HepG2 (cell line): ENCODE measurements at regions not wholly inside any gene's neighbourhood (a gene's known extent, or its start where the extent isn't known, plus 50 kb on each side); places are given as distances from the start of the nearest gene placed in this dataset.

ENCODE experiments used
- ATAC-seq: fragments of 200-7000 bp; cut with Tn5 transposase; 3 replicates; pipeline ENCODE4 v1.9.1; 2020; ENCODE audit warnings: mild to moderate bottlenecking, moderate library complexity
- BruUV-seq: library from RNA; stranded (reverse); fragments of 400-500 nt; replicated peaks from 2 replicates; lab custom pipeline; 2021; lab: Mats Ljungman, UMichigan
- CTCF ChIA-PET: fragments of 300-600 bp; formaldehyde crosslinking; extraction: SDS; loops from one replicate; lab custom pipeline; 2021; ENCODE audit warnings: low total read pairs, inconsistent platforms, low intra/inter-chr PET ratio; lab: Yijun Ruan, JAX
- POLR2A ChIA-PET: fragments of 350-600 bp; sonication (Branson Sonifier 250); formaldehyde crosslinking; loops from one replicate; lab custom pipeline; 2020; ENCODE audit warnings: antibody characterized with exemption, inconsistent platforms; lab: Yijun Ruan, JAX
- DNase-seq: peaks from one replicate; pipeline ENCODE4 v3.0.0-alpha.2; 2015; ENCODE audit warnings: low spot score
- FAIRE-seq: peaks from 3 replicates; lab custom pipeline; 2011; peaks lifted over from hg19 to GRCh38; lab: Jason Lieb, UNC
- H2AFZ ChIP-seq: one replicate; pipeline ENCODE4 v1.6.1; 2011; ENCODE audit warnings: low read length, inconsistent platforms
- H3K27ac ChIP-seq: fragments of 300-600 bp; 3 replicates; pipeline ENCODE4 v1.8.0; 2011; ENCODE audit warnings: mixed run types, mild to moderate bottlenecking, mixed read lengths, low read length, inconsistent platforms; ENCODE audit not compliant: insufficient read depth; ENCODE audit errors: extremely low read length
- H3K27me3 ChIP-seq, 2 experiments: fragments of 200-600 bp in 1 of 2; 2 replicates in 1 of 2; 3 replicates in 1 of 2; pipeline versions ENCODE4 v1.6.0 to v1.8.0; 2011; ENCODE audit warnings: low read length in 2 of 2, mild to moderate bottlenecking in 2 of 2, moderate library complexity in 2 of 2, inconsistent platforms in 1 of 2; ENCODE audit not compliant: insufficient read depth in 2 of 2, control insufficient read depth in 1 of 2
- H3K36me3 ChIP-seq, 2 experiments: fragments of 200-600 bp in 1 of 2; replicated peaks in 1 of 2; 2 replicates in 1 of 2; 3 replicates in 1 of 2; pipeline versions ENCODE4 v1.5.1 to v1.8.0; 2011; ENCODE audit warnings: low read length in 2 of 2, inconsistent platforms in 1 of 2; ENCODE audit not compliant: insufficient read depth in 2 of 2, control insufficient read depth in 1 of 2
- H3K4me1 ChIP-seq: 2 replicates; pipeline ENCODE4 v1.5.1; 2012; ENCODE audit warnings: low read length, inconsistent platforms; ENCODE audit not compliant: insufficient read depth
- H3K4me2 ChIP-seq: 2 replicates; pipeline ENCODE4 v1.6.0; 2011; ENCODE audit warnings: low read depth, low read length, inconsistent platforms
- H3K4me3 ChIP-seq, 3 experiments: fragments of 200-600 bp in 1 of 3; sonication (generic), shearing (Covaris generic) in 1 of 3; replicated peaks in 1 of 3; 2 replicates each; pipeline ENCODE4 v1.5.1; 2011 to 2016; ENCODE audit warnings: low read length in 3 of 3, inconsistent platforms in 2 of 3, low read depth in 2 of 3, mild to moderate bottlenecking in 2 of 3, control low read depth in 1 of 3, mixed read lengths in 1 of 3; ENCODE audit not compliant: insufficient read depth in 1 of 3
- H3K79me2 ChIP-seq: one replicate; pipeline ENCODE4 v1.6.1; 2011; ENCODE audit warnings: low read length, inconsistent platforms; ENCODE audit not compliant: insufficient read depth
- H3K9ac ChIP-seq: 2 replicates; pipeline ENCODE4 v1.6.0; 2011; ENCODE audit warnings: mild to moderate bottlenecking, low read depth, low read length, inconsistent platforms; ENCODE audit not compliant: insufficient read depth
- H3K9me3 ChIP-seq: 2 replicates; pipeline ENCODE4 v1.5.1; 2012; ENCODE audit warnings: mild to moderate bottlenecking, low read length
- H4K20me1 ChIP-seq: 2 replicates; pipeline ENCODE4 v1.6.0; 2011; ENCODE audit warnings: inconsistent platforms, mild to moderate bottlenecking, low read length, moderate library complexity; ENCODE audit not compliant: insufficient read depth
- AGO1 ChIP-seq: fragments of 200-400 bp; formaldehyde crosslinking; IDR thresholded peaks from 2 replicates; pipeline ENCODE4 v1.6.1; 2017; ENCODE audit warnings: mild to moderate bottlenecking, low read depth, low read length, moderate library complexity; ENCODE audit not compliant: poor library complexity, severe bottlenecking
- ARNT2 ChIP-seq: sonication (generic); formaldehyde crosslinking; IDR thresholded peaks from 2 replicates; pipeline ENCODE4 v1.8.0; 2022; ENCODE audit warnings: mild to moderate bottlenecking, low read depth, missing genetic modification reagents, moderate library complexity
- CBX1 ChIP-seq: IDR thresholded peaks from one replicate; pipeline ENCODE4 v1.6.1; 2016; ENCODE audit warnings: antibody characterized with exemption, low read depth
- CCAR2 ChIP-seq: fragments of 200-400 bp; formaldehyde crosslinking; optimal IDR thresholded peaks from 2 replicates; pipeline ENCODE3; 2018; ENCODE audit warnings: low read depth, mild to moderate bottlenecking, low read length, moderate library complexity
- GABPA ChIP-seq, 2 experiments: IDR thresholded peaks; 2 replicates each; pipeline ENCODE4 v1.6.1; 2011 to 2016; ENCODE audit warnings: low read depth in 2 of 2, low read length in 1 of 2, missing biosample characterization in 1 of 2, missing genetic modification characterization in 1 of 2
- HINFP ChIP-seq: sonication (generic); formaldehyde crosslinking; IDR thresholded peaks from 2 replicates; pipeline ENCODE4 v1.4.0; 2020; ENCODE audit warnings: low read depth, mild to moderate bottlenecking, missing genetic modification reagents
- MIXL1 ChIP-seq: IDR thresholded peaks from 2 replicates; pipeline ENCODE4 v1.6.1; 2016
- MTF1 ChIP-seq: sonication (generic); formaldehyde crosslinking; IDR thresholded peaks from 2 replicates; pipeline ENCODE4 v1.5.0; 2020; ENCODE audit warnings: missing genetic modification reagents
- NFYC ChIP-seq: IDR thresholded peaks from 2 replicates; pipeline ENCODE4 v1.6.1; 2016; ENCODE audit warnings: missing genetic modification reagents, missing compliant biosample characterization
- ONECUT2 ChIP-seq: sonication (generic); formaldehyde crosslinking; IDR thresholded peaks from 2 replicates; pipeline ENCODE4 v1.4.0; 2020; ENCODE audit warnings: missing genetic modification reagents
- POLR2A ChIP-seq, 2 experiments: IDR thresholded peaks; 2 replicates each; pipeline ENCODE4 v1.6.1; 2011; ENCODE audit warnings: low read depth in 2 of 2, low read length in 2 of 2, mild to moderate bottlenecking in 1 of 2, moderate library complexity in 1 of 2; ENCODE audit not compliant: insufficient read depth in 1 of 2
- SETDB1 ChIP-seq: sonication (generic); formaldehyde crosslinking; IDR thresholded peaks from 2 replicates; pipeline ENCODE4 v1.5.1; 2020; ENCODE audit warnings: missing genetic modification reagents, mild to moderate bottlenecking, borderline replicate concordance
- YEATS4 ChIP-seq: sonication (generic); formaldehyde crosslinking; IDR thresholded peaks from 2 replicates; pipeline ENCODE4 v1.4.0; 2020; ENCODE audit warnings: missing genetic modification reagents, borderline replicate concordance
- ZBTB7A ChIP-seq: sonication (generic); formaldehyde crosslinking; IDR thresholded peaks from 2 replicates; pipeline ENCODE4 v1.8.0; 2022; ENCODE audit warnings: mild to moderate bottlenecking, missing genetic modification reagents
- ZNF24 ChIP-seq: fragments of 450-650 bp; IDR thresholded peaks from 2 replicates; pipeline ENCODE4 v1.6.1; 2017; ENCODE audit warnings: antibody characterized with exemption, mild to moderate bottlenecking
- ZNF530 ChIP-seq: sonication (generic); formaldehyde crosslinking; IDR thresholded peaks from 2 replicates; pipeline ENCODE4 v1.5.0; 2020; ENCODE audit warnings: low read depth, mild to moderate bottlenecking, missing genetic modification reagents
- ZNF615 ChIP-seq: sonication (generic); formaldehyde crosslinking; IDR thresholded peaks from 2 replicates; pipeline ENCODE4 v1.5.0; 2020; ENCODE audit warnings: mild to moderate bottlenecking, missing genetic modification reagents, borderline replicate concordance
- WGBS: methylation state at CpG from one replicate; pipeline ENCODE4 v1.1.6; 2017; ENCODE audit warnings: low lambda C conversion rate; 5-methylcytosine and 5-hydroxymethylcytosine counted together
- in situ Hi-C: cut with HindIII; loops from 2 replicates; pipeline ENCODE4 v1.10.0; 2017; ENCODE audit warnings: low pct_unique_long_range_greater_than_20kb; ENCODE audit not compliant: extremely low pct_ligation_motif_present
- intact Hi-C: fragments of 100-400 bp; cut with micrococcal nuclease; formaldehyde crosslinking; loops from one replicate; pipeline ENCODE4 v1.10.0; 2022; ENCODE audit not compliant: unreplicated experiment
- TF ChIP-seq, protein P1 (sequence below): sonication (generic); formaldehyde crosslinking; IDR thresholded peaks from 2 replicates; pipeline ENCODE4 v1.5.0; 2020; ENCODE audit warnings: missing genetic modification reagents, mild to moderate bottlenecking, borderline replicate concordance
- TF ChIP-seq, protein P2 (sequence below): sonication (generic); formaldehyde crosslinking; IDR thresholded peaks from 2 replicates; pipeline ENCODE4 v1.5.0; 2020; ENCODE audit warnings: mild to moderate bottlenecking, missing genetic modification reagents

DNA sequence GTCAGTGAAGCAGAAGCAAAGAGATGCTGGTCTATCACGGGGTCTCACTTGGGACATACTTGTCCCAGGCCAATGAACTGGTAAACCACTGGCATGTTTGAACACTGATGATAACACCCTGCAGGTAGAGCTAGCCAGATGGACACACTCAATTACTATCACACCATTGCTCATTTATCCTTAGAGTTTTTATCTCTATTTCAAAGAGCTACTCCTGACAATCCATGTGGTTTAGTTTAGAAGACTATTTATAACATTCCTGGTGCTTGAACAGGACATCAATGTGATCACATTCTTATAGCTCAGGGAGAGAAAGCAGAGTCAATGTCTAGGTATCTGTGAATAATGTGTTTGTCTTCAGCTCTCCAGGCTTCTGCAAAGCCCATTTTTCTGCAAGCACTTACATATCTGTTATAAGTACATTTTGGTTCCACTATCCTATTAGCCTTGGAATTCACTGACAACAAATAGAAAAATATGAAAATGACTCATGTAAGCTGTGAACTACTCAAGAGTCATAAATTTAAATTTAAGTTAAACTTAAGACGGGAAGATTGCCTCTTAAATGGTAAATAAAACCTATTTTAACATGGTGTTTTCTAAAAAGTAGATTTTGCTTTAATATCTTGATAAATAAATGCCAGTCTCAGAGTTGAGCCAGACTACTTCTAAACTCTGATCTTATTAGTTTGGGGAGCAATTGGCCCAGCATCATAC is 106.7 kb upstream of the MBL2 start:
- H4K20me1 ChIP-seq, result no peaks in the 10 kb centered on the region
- H3K27ac ChIP-seq, result no peak overlapping the region
- no peak overlapping the region for H3K9ac ChIP-seq
- no peak overlapping the region for H3K4me2 ChIP-seq
- no peaks in the 10 kb centered on the region for H3K9me3 ChIP-seq
- H2AFZ ChIP-seq, result no peak overlapping the region
- no peaks in the 10 kb centered on the region for H3K79me2 ChIP-seq
- in situ Hi-C loops (no loop called here), intact Hi-C loops (no loop called here)
- H3K27me3 ChIP-seq, result no peaks in the 10 kb centered on the region; a peak in 1 of 5 replicates
- no TSS peak for BruUV-seq
- no peak for ATAC-seq
- DNase-seq, result no peak
- no peak for FAIRE-seq
- WGBS, result 9% methylated on average over 2 of the region's 2 CpGs
- no peak overlapping the region for H3K4me3 ChIP-seq
- ChIA-PET POLR2A (no interaction called here), CTCF (no interaction called here)
- peaks cover 6% of the 10 kb centered on the region for H3K4me1 ChIP-seq
- no peaks in the 10 kb centered on the region for H3K36me3 ChIP-seq
- TF ChIP-seq POLR2A (IDR thresholded peaks at IDR 0.05; ENCODE audit: insufficient read depth in 1 of 2, low read depth in 2 of 2, low read length in 2 of 2) (no peak), ZNF615 (CRISPR knock-in tag) (no peak), CCAR2 (no peak), CBX1 (no peak), ZBTB7A (no peak), NFYC (no peak), YEATS4 (CRISPR knock-in tag) (no peak), ONECUT2 (no peak), ZNF24 (no peak), ZNF530 (CRISPR knock-in tag) (no peak), MIXL1 (no peak), SETDB1 (no peak)

GRCh38 chr10:52877451-52877850 is 104.9 kb upstream of the MBL2 start:
- ChIA-PET CTCF (no interaction called here), POLR2A (no interaction called here)
- in situ Hi-C loops (no loop called here), intact Hi-C loops (no loop called here)
- H3K27me3 ChIP-seq, result no peaks in the 10 kb centered on the region; a peak in 1 of 5 replicates
- no peak overlapping the region for H3K4me2 ChIP-seq
- H3K79me2 ChIP-seq, result no peaks in the 10 kb centered on the region
- DNase-seq (no peak), FAIRE-seq (no peak), ATAC-seq (no peak)
- no peak overlapping the region for H3K4me3 ChIP-seq
- H3K36me3 ChIP-seq, result no peaks in the 10 kb centered on the region
- H3K4me1 ChIP-seq, result no peaks in the 10 kb centered on the region
- H3K9ac ChIP-seq, result no peak overlapping the region
- H3K27ac ChIP-seq, result no peak overlapping the region
- BruUV-seq, result no TSS peak
- WGBS, result 32% methylated on average over 4 of the region's 4 CpGs
- no peaks in the 10 kb centered on the region for H4K20me1 ChIP-seq
- no peak overlapping the region for H2AFZ ChIP-seq
- no peaks in the 10 kb centered on the region for H3K9me3 ChIP-seq
- no peak for TF ChIP-seq GABPA (IDR thresholded peaks at IDR 0.05; ENCODE audit: low read depth, low read length)
- TF ChIP-seq GABPA (CRISPR knock-in tag; IDR thresholded peaks at IDR 0.05; ENCODE audit: low read depth), result no peak
- TF ChIP-seq, protein P1, sequence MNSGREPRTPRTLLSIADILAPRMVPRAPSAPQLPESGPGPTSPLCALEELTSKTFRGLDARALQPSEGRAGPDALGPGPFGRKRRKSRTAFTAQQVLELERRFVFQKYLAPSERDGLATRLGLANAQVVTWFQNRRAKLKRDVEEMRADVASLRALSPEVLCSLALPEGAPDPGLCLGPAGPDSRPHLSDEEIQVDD (CRISPR knock-in tag), result no peak
- no peak for TF ChIP-seq HINFP (CRISPR knock-in tag)
- TF ChIP-seq AGO1, result no peak
- no peak for TF ChIP-seq ARNT2 (CRISPR knock-in tag)
- TF ChIP-seq, protein P2, sequence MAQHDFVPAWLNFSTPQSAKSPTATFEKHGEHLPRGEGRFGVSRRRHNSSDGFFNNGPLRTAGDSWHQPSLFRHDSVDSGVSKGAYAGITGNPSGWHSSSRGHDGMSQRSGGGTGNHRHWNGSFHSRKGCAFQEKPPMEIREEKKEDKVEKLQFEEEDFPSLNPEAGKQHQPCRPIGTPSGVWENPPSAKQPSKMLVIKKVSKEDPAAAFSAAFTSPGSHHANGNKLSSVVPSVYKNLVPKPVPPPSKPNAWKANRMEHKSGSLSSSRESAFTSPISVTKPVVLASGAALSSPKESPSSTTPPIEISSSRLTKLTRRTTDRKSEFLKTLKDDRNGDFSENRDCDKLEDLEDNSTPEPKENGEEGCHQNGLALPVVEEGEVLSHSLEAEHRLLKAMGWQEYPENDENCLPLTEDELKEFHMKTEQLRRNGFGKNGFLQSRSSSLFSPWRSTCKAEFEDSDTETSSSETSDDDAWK (CRISPR knock-in tag), result no peak
- no peak for TF ChIP-seq MTF1
